GM12865 (cell line): ENCODE measurements at regions not wholly inside any gene's neighbourhood (a gene's known extent, or its start where the extent isn't known, plus 50 kb on each side); places are given as distances from the start of the nearest gene placed in this dataset.

Experiments used
- DNase-seq: peaks from one replicate; pipeline ENCODE4 v3.0.0; 2010; ENCODE audit warnings: low read depth
- H3K4me3 ChIP-seq: 2 replicates; pipeline ENCODE4 v1.5.1; 2011; ENCODE audit warnings: mild to moderate bottlenecking, low read depth, low read length, control low read depth
- CTCF ChIP-seq: IDR thresholded peaks from 2 replicates; pipeline ENCODE4 v1.5.1; 2011; ENCODE audit warnings: low read length, control low read depth, low read depth, inconsistent platforms; ENCODE audit not compliant: insufficient read depth; ENCODE audit errors: missing control alignments

DNA sequence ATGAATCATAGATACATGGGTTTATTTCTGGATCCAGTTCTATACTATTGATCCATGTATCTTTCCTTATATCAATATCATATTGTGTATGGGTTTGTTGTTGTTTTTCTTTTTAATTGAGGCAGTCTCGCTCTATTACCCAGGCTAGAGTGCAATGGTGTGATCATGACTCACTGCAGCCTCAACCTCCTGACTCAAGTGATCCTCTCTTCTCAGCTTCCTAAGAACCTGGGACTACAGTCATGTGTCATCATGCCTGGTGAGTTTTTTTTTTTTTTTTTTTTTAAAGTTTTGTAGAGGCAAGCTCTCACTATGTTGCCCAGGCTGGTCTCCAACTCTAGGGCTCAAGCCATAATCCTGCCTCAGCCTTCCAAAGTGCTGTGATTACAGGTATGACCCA, 1589.4 kb upstream of the TENM4 start:
- H3K4me3 ChIP-seq = no peak overlapping the region
- DNase-seq = no peak
- TF ChIP-seq CTCF = no peak

DNA sequence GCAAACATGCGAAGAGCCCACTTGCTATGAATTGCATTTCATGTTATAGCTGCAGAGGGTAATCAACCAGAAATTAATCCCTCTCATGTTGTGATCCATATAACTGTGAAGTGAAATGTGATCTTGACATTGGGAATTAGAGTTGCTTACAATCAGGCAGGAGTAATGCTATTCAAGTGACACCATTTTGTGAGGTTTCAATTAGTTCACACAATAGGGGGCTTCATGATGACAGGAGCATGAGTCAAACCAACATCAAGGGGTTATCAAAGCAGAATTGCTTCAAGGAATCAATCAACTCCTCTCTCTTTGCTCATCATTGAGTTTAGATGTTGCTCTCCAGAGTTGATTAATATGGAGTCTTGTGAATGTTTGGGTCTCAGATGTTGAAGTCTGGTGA, 1585.2 kb upstream of the TENM4 start:
- DNase-seq = no peak
- TF ChIP-seq CTCF = no peak
- no peak overlapping the region for H3K4me3 ChIP-seq

- TF ChIP-seq CTCF = no peak
- no peak overlapping the region for H3K4me3 ChIP-seq
- DNase-seq = no peak
These were observed 1581.2 kb upstream of the TENM4 start for GRCh38 chr11:81022057-81022456.

- no peak for TF ChIP-seq CTCF
- DNase-seq = no peak
- no peak overlapping the region for H3K4me3 ChIP-seq
These were observed 1569.8 kb upstream of the TENM4 start for GRCh38 chr11:81010631-81011030.

DNA sequence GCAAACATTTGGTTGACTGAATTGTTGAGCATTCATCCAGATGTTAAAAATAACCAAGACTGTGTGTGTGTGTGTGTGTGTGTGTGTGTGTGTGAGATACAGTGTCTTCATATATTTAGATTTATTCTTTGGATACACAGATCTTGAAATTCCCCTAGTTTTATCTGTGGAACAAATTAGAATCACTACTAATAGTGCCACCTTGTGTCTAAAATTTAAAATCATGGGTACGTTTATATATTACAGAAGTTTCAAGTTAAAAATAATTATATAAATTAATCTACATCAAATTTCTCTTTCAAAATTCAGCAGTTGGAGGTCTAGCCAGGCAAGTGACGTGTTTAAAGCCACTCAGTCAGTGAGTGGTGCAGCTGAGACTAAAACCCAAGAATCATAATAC, 1566.2 kb upstream of the TENM4 start:
- no peak for DNase-seq

DNA sequence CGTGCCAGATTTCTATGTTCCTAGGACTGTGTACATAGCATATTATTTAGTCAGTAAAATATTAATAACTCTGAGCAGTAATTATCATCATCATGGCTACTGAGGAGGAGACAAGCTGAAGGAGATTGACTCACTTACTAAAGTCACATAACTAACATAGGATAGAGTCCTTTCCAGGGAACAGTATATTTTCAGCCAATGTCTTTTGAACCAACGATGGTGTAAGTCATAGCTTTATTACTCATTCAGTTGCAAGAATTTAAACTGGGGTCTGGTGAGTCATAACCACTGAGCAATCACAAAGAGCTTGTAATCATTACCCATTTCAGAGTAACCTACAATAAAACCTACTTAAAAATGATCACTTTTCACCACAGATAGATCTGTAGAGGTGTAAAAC, 1564.8 kb upstream of the TENM4 start:
- no peak overlapping the region for H3K4me3 ChIP-seq
- no peak for DNase-seq
- no peak for TF ChIP-seq CTCF

More for the DNA sequence above, 1566.2 kb upstream of the TENM4 start:
- no peak overlapping the region for H3K4me3 ChIP-seq
- TF ChIP-seq CTCF = no peak

GRCh38 chr11:81004576-81004975, 1563.7 kb upstream of the TENM4 start:
- no peak overlapping the region for H3K4me3 ChIP-seq
- no peak for TF ChIP-seq CTCF
- no peak for DNase-seq
